C1 segment of cervical spinal cord (tissue), 14 donors: ENCODE measurements at regions not wholly inside any gene's neighbourhood (a gene's known extent, or its start where the extent isn't known, plus 50 kb on each side); places are given as distances from the start of the nearest gene placed in this dataset.
"Not testable (repeated sequence)": the region's sequence is repeated elsewhere in the genome, so short reads cannot be mapped to it uniquely, and the experiment has no call there.

Experiments
- DNase-seq, 14 donors: peaks; one replicate each; lab custom pipeline; 2025; lab: John Stamatoyannopoulos, UW

GRCh38 chr16:29200135-29200601 lies 206.3 kb downstream of the NPIPB11 start:
- DNase-seq = not testable (repeated sequence)

- DNase-seq = not testable (repeated sequence)
These were observed 206.9 kb downstream of the NPIPB11 start for GRCh38 chr16:29199626-29200025.

- no peak for DNase-seq
These were observed 207.6 kb downstream of the NPIPB11 start for GRCh38 chr16:29198731-29199521.

GRCh38 chr16:29198231-29198630 lies 208.3 kb downstream of the NPIPB11 start:
- DNase-seq = no peak

GRCh38 chr16:29197494-29198100 lies 208.9 kb downstream of the NPIPB11 start:
- DNase-seq = not testable (repeated sequence)

GRCh38 chr16:29196746-29197145 lies 209.8 kb downstream of the NPIPB11 start:
- DNase-seq = not testable (repeated sequence)

- not testable (repeated sequence) for DNase-seq
These were observed 210.4 kb downstream of the LAT start for GRCh38 chr16:29195116-29195872.

GRCh38 chr16:29194185-29194844 lies 209.5 kb downstream of the LAT start:
- not testable (repeated sequence) for DNase-seq

- not testable (repeated sequence) for DNase-seq
These were observed 208.8 kb downstream of the LAT start for GRCh38 chr16:29193634-29194033.

GRCh38 chr16:29193248-29193574 lies 208.4 kb downstream of the LAT start:
- not testable (repeated sequence) for DNase-seq

- no peak for DNase-seq
These were observed 207.7 kb downstream of the LAT start for GRCh38 chr16:29192329-29193247.

GRCh38 chr16:29191636-29192180 lies 206.9 kb downstream of the LAT start:
- not testable (repeated sequence) for DNase-seq

GRCh38 chr16:29190553-29191431 lies 205.9 kb downstream of the LAT start:
- not testable (repeated sequence) for DNase-seq

- not testable (repeated sequence) for DNase-seq
These were observed 204.0 kb downstream of the LAT start for GRCh38 chr16:29188806-29189205.

GRCh38 chr16:29186306-29187220 lies 201.7 kb downstream of the LAT start:
- peak in 1 of 14 donors; percentile 39 for DNase-seq

- DNase-seq = not testable (repeated sequence)
These were observed 201.0 kb downstream of the LAT start for GRCh38 chr16:29185872-29186271.

- not testable (repeated sequence) for DNase-seq
These were observed 200.0 kb downstream of the LAT start for GRCh38 chr16:29184738-29185438.
